ENCODE measurements at regions not wholly inside any gene's neighbourhood (a gene's known extent, or its start where the extent isn't known, plus 50 kb on each side); places are given as distances from the start of the nearest gene placed in this dataset.

- H3K4me3 Mint-ChIP-seq (ENCODE audit: low read depth), result no peak overlapping the region
- H3K9me3 Mint-ChIP-seq (ENCODE audit: low read depth), result no peaks in the 10 kb centered on the region
- no peaks in the 10 kb centered on the region for H3K36me3 Mint-ChIP-seq (ENCODE audit: insufficient read depth)
- no peak for DNase-seq (ENCODE audit: low spot score, unreplicated experiment)
- peaks cover 6% of the 10 kb centered on the region for H3K27me3 Mint-ChIP-seq
- no peaks in the 10 kb centered on the region for H3K4me1 Mint-ChIP-seq (ENCODE audit: low read depth)
- no peak for TF ChIP-seq CTCF (IDR thresholded peaks at IDR 0.05; ENCODE audit: unreplicated experiment)
- H3K27ac Mint-ChIP-seq, result no peak overlapping the region
Observed at GRCh38 chr7:36010656-36011587, 142.1 kb upstream of the EEPD1 start.

GRCh38 chr7:36011588-36011965 lies 141.5 kb upstream of the EEPD1 start:
- H3K36me3 Mint-ChIP-seq (ENCODE audit: insufficient read depth), result no peaks in the 10 kb centered on the region
- DNase-seq (ENCODE audit: low spot score, unreplicated experiment), result no peak
- no peaks in the 10 kb centered on the region for H3K4me1 Mint-ChIP-seq (ENCODE audit: low read depth)
- H3K27me3 Mint-ChIP-seq, result peaks cover 6% of the 10 kb centered on the region
- no peak overlapping the region for H3K4me3 Mint-ChIP-seq (ENCODE audit: low read depth)
- H3K9me3 Mint-ChIP-seq (ENCODE audit: low read depth), result no peaks in the 10 kb centered on the region
- no peak for TF ChIP-seq CTCF (IDR thresholded peaks at IDR 0.05; ENCODE audit: unreplicated experiment)
- no peak overlapping the region for H3K27ac Mint-ChIP-seq

GRCh38 chr7:36013246-36014014 lies 139.6 kb upstream of the EEPD1 start:
- Mint-ChIP-seq H3K36me3 (ENCODE audit: insufficient read depth) (no peaks in the 10 kb centered on the region), H3K27ac (no peak overlapping the region), H3K27me3 (peaks cover 6% of the 10 kb centered on the region), H3K4me3 (ENCODE audit: low read depth) (no peak overlapping the region), H3K9me3 (ENCODE audit: low read depth) (no peaks in the 10 kb centered on the region), H3K4me1 (ENCODE audit: low read depth) (no peaks in the 10 kb centered on the region)
- no peak for DNase-seq (ENCODE audit: low spot score, unreplicated experiment)
- no peak for TF ChIP-seq CTCF (IDR thresholded peaks at IDR 0.05; ENCODE audit: unreplicated experiment)

GRCh38 chr7:36014961-36015360 lies 138.1 kb upstream of the EEPD1 start:
- H3K27me3 Mint-ChIP-seq, result peaks cover 6% of the 10 kb centered on the region
- no peak overlapping the region for H3K27ac Mint-ChIP-seq
- no peak overlapping the region for H3K4me3 Mint-ChIP-seq (ENCODE audit: low read depth)
- H3K9me3 Mint-ChIP-seq (ENCODE audit: low read depth), result no peaks in the 10 kb centered on the region
- H3K36me3 Mint-ChIP-seq (ENCODE audit: insufficient read depth), result no peaks in the 10 kb centered on the region
- H3K4me1 Mint-ChIP-seq (ENCODE audit: low read depth), result no peaks in the 10 kb centered on the region
- no peak for DNase-seq (ENCODE audit: low spot score, unreplicated experiment)
- no peak for TF ChIP-seq CTCF (IDR thresholded peaks at IDR 0.05; ENCODE audit: unreplicated experiment)

- no peaks in the 10 kb centered on the region for H3K9me3 Mint-ChIP-seq (ENCODE audit: low read depth)
- no peak overlapping the region for H3K27ac Mint-ChIP-seq
- DNase-seq (ENCODE audit: low spot score, unreplicated experiment), result no peak
Observed at GRCh38 chr7:36015733-36016132, 137.3 kb upstream of the EEPD1 start.

More at GRCh38 chr7:36015733-36016132, 137.3 kb upstream of the EEPD1 start:
- Mint-ChIP-seq H3K4me3 (ENCODE audit: low read depth) (no peak overlapping the region), H3K27me3 (peaks cover 6% of the 10 kb centered on the region), H3K36me3 (ENCODE audit: insufficient read depth) (no peaks in the 10 kb centered on the region), H3K4me1 (ENCODE audit: low read depth) (no peaks in the 10 kb centered on the region)
- TF ChIP-seq CTCF (IDR thresholded peaks at IDR 0.05; ENCODE audit: unreplicated experiment), result no peak

Data from progenitor cell of endocrine pancreas (in vitro differentiated cells).